Cerebellar cortex (tissue), 1 donor: ENCODE measurements at regions not wholly inside any gene's neighbourhood (a gene's known extent, or its start where the extent isn't known, plus 50 kb on each side); places are given as distances from the start of the nearest gene placed in this dataset.

Experiments
- DNase-seq: peaks from one replicate; pipeline ENCODE4 v3.0.0-alpha.2; 2015; ENCODE audit warnings: low spot score

DNA sequence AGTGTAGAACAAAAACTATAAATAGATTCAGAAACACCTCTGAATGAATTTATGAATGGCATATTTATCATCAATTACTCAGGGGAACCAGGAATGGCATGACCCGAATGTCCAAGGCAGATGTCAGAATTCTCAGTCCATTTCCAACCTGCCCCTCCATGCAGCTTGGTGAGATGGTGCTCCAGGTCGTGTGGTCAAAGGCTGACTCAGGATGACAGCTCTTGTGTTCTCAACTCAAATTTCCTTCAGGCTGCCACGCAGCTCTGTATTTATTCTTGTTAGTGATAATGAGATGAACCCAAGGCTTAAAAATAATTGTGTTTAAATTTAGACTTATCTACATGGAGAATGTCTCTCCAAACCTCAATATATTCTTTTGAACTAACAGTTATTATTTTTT, 146.9 kb downstream of the METTL4 start:
- no peak for DNase-seq

DNA sequence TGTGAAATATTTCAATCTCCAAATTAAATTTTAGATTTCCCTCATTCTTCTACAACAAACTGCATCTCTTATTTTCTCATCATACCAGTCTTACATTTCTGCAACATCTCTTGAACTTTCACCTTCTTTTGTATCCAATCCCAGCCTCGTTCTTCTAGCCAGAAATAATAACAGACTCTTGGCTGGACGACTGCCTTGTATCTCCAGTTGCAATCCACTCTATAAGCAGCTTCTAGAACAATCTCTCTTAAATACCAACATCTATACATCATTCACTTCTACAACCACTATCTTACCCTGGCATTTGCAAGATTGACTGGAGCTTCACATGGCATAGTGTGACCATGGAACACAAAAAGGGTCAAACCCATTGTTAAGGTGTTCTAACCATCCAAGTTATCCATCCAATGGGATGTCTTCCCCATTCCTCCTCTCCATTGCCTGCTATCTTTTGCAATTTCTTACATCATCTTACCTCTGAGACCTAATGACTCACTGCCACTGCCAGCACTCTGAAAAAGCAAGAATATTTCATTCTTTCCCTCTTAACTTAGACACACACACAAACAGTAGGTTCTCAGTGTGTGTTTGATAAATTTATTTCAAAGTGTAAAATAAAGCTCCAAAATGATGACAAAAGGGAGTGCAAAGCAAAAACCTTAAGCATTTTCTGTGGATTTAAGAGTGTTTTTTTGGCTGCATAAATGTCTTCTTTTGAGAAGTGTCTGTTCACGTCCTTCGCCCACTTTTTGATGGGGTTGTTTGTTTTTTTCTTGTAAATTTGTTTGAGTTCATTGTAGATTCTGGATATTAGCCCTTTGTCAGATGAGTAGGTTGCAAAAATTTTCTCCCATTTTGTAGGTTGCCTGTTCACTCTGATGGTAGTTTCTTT, 145.6 kb downstream of the METTL4 start:
- DNase-seq = no peak

DNA sequence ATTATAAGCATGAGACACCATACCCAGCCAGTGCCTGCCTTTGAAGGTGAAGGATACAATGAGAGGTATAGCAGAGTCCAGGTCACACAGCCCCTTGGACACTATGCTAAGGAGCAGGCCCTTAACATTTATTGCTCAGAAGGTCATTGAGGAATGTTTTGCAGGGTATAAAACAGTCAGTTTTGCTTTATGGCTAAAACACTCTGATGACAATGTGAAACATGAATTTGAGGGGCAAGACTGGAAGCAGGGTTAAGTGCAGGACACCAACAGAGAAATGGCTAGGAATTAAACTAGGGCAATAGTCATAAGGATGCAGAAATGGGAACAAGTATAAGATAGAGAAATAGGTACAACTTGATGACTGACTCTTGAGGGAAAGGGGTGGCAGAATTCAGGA, 141.1 kb downstream of the METTL4 start:
- no peak for DNase-seq

DNA sequence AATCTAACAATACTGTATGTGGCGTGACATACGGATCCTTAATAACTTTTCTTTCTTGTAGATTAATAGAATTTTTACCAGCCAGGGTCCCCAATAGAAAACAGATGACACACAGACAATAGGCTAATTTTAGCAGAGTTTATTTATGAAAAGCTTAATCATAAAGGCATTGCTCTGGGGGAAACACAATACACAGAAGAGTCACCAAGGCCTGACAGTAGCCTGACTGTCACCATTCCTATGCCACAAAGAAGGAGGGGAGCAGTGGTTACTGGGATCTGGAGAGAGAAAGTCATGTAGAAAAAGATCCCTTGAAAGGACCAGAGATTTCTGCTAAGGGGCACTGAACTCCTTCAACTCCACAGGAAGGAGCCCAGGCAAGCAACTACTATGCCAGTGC, 139.5 kb downstream of the METTL4 start:
- DNase-seq = no peak

DNA sequence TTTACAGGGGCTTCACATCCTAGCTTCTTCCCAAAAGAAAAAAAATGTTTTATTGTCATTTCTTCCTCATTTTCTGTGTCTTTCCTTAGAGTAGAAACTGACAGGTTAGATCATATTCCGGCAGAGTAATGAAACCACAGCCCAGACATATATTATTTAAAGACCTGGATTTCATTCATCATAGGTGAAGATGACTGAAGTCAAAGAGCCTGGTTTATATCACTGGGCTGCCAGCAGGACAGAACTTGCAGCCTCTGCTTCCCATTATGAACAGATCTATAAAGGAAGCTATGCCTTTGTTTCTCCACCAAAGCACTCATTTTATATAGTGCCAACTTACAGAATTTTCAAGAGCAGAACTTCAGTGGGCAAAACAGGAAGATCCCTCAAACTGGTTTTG, 137.9 kb downstream of the METTL4 start:
- DNase-seq = no peak

DNA sequence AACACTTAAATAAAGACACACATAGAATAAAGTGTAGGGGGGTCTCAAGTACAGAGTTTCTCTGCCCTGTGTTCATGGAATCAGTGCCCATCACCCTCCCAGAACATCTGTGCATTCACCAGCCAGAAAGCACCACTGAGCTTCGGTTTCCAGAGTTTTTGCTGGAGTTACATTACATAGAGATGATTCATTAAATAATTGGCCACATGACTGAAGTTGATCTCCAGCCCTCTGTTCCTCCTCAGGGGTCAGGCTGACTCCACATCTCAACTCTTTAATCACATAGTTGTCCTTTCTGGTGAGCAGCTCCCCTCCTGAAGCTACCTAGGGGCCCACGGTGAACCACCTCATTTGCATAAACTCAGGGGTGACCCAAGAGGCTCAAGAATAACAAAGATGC, 129.8 kb downstream of the METTL4 start:
- no peak for DNase-seq

DNA sequence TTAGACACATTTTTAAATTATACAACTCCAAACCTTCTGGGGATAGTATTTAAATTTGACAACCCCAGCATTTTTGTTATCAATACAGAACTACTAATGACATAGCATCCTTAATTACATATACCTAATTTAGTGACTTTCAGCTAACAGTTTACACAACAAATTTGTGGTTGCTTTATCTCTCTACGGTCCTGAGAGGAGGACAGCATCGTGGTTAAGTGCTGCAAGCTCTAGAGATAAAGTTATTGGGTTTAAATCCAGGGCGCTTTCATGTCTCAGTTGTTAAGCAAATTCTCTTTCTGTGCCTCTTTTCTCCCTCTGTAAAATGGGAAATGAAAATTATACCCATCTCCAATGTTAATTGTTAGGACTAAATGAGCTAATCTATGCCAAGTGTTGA, 129.3 kb downstream of the METTL4 start:
- DNase-seq = no peak

DNA sequence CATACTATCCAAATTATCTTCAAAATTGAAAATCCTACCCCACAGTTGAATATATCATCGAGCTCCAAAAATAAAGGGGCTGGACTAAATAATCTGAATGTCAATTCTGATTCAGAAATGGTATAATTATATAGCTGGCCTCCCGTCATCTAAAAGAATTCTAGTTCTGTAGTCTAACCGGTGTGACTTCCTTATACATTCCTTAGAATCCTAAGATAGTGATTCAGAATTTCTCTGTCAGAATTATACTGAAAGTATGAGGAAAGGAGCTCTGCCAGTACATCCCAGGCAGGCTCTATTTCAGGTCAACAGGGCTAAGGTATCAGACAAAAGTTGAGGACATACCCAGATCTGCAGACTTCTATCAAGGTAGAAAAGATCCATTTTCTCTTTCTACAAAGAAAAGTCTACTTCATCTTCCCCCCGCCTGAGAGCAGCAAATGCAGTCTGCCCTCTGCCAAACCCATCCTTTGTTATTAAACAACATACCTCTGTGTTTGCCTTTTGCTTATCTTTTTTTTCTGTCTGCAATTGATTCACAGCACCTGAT, 128.5 kb downstream of the METTL4 start:
- no peak for DNase-seq

DNA sequence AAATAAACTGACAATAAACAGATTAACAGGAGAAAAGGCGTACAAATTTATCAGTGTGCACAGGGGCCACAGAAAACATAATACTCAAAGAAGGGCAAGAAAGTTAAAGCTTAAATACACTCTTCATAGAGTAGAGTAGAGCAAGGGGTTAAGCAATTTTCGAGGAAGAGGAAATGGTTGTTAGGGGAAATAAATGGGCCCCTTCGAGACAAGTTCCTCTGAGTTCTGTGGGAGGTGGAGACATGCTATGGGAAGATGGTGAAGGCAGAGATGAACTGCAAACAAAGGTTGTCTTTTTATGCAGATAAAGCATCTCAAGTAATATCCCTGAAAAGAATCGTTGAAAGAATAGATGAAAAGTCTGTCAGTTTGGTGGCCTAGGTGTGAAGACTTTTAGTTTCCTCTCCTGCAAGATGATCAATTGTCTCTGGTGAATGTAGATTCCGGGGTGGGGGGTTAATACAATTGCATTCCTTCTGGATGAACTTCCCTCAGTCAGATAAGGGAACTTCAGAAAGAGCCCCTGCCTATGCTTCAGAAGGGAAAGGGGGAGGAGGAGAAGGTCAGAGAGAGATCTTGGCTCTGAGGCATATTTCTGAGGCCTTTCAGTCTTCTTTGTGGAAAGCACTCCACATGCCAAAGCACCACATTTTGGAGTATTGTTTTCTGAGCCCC, 127.0 kb downstream of the METTL4 start:
- no peak for DNase-seq

DNA sequence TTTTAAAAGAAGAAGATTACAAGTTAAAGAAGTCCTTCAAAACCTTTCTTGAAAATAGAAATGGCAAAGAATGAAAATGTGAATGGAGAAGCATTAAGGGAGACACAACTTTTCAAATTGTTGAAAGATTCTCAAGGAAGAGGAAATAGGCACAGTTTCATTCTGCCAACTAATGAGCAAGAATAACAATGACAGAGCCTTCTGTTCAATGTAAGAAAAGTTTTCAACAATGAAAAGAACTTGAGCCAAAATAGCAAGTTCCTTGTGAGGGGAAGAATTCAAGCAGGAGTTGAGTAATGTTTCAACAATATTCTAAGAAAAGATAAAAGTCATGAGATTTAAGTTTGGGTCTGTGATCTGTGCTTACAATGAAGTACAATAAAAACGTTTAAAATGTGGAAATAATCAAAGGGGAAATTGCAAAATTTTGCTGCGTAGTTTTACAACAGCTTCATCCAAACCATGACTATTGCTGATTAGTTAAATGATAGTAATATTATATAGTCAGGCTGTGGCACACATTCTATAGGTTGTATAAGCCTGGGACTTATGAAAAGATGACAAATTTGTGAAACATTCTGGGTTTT, 122.6 kb downstream of the METTL4 start:
- no peak for DNase-seq

DNA sequence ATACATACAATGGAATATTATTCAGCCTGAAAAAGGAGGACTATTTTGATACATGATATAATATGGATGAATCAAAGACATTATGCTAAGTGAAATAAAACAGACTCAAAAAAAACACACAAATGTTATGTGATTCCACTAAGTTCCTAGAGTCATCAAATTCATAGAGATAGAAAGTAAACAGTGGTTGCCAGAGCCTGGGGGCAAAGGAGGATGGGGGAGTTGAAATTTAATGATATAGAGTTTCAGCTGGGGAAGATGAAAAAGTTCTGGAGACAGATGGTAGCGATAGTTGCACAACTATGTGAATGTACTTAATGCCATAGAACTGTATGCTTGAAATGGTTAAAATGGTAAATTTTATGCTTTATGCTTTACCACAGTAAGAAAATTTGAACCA, 119.7 kb downstream of the METTL4 start:
- no peak for DNase-seq

DNA sequence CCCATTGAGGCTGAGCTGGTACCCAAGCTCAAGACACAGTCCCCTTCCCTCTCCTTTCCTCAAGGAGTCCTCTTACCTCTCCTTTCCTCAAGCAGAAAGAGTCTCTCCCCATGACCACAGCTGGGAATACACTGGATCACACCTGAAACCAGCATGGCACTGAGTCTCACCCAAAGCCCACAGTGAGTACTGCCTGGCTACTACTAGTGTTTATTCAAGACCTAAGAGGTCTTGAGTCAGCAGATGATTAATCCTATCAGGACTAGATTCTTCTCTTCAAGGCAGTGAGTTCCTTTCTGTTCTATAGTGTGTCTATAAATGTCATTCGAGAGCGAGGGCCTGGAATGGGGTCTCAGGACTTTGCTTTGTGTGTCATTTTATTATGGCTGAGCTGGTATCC, 111.4 kb downstream of the METTL4 start:
- DNase-seq = no peak

DNA sequence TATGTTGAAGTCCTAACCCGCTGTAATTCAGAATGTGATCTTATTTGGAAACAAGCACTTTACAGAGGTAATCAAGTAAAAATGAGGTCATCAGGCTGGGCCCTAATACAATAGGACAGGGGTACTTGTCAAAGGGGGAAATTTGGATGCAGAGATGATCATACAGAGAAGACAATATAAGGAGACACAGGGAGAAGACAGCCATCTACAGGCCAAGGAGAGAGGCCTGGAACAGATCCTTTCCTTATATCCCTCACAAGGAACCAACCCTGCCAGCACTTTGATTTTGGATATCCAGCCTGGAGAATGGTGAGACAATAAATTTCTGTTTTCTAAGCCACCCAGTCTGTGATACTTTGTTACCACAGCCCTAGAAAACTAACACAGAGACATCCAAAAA, 104.3 kb downstream of the METTL4 start:
- no peak for DNase-seq

DNA sequence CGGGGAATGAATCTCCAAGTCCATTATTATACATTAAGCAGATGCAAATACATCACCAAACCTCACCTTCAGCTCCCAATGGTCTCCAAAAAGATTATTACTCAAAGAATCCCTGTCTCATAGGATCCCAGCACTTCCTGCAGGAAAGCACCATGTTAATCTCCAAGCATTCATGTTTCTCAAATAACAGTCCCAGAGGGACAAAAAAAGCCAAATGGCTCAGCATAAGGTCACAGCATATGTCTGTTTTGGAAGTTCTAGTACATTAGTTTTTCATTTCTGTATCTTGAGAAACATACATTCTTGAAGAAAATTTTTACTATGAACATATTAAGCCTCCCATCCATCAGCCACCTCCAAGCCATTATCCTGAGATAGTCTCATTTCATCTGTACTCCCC, 103.3 kb downstream of the METTL4 start:
- no peak for DNase-seq

DNA sequence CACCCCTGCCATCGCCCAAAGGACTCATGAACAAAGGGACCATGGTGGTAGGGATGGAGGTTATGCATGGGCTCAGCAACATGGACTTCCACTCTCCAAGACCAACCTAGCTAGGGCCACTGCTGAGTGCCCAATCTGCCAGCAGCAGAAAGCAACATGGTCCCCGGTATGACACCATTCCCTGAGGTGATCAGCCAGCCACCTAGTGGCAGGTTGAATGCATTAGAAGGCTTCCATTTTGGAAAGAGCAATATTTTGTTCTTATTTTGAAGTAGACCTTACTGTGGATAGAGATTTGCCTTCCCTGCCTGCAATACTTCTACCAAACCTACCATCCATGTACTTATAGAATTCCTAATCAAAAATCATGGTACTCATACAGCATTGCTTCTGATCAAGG, 99.8 kb downstream of the METTL4 start:
- no peak for DNase-seq

DNA sequence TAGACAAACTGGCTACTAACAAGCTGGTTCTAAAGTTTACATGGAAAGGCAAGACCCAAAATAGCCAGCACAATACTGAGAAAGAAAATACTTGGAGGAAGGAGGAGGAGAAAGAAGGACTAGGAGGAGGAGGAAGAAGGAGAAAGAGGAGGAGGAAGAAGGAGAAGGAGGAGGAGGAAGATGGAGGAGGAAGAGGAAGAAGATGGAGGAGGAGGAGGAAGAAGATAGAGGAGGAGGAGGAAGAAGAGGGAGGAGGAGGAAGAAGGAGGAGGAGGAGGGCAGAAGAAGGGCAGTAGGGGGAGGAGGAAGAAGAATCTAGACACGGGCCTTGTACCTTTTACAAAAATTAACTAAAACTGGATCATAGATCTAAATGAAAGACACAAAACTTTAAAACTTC, 92.6 kb downstream of the METTL4 start:
- no peak for DNase-seq

DNA sequence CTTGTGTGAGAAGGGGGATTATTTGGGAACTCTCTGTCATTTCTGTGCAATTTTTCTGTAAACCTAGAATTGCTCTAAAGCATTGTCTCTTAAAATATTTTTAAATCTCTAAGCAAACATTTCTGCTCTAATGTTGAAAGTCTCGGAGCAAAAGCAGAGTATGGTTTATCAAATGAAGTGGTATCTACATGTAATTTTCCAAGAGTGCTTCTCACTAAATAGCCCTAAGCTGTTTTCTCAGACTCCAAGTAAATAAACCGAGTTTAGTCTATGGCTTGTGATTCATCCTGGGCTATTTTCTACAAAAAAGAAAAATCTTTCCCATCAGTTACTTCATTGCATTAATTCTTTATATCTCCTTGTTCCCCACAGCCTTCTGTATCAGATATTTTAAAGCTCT, 90.8 kb downstream of the METTL4 start:
- DNase-seq = no peak

DNA sequence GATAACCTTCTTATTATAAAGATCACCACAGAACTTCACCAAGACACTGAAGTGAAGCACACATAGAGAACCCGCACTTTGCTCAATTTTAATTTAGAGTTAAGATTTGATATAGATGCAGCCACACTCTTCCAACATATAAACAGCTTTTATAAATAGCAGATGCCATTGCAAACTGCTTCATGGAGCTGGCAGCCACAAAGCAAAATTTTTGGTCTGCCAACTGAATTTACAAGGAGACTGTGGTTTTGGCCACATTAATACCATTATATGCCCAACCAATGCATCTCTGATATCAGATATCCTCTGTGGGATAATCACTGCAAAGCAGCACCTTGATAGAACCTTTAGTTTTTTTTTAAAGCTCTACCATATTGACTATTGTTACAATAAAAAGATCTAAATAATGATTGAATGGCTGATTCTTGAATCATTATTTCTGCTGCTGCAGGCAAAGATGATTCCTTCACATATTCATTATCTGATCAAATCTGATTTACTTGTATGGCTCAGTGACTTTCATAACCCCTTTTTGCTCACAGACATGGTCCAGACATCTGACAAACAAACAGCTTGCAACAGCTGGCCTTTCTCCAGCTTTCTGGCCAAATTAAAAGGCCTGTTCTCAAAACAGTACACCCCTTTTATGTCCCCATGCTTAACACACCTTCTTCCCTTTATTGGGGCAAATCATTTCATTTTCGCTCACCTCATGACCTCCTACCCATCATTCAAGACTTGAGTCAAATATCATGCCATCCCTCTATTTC, 88.4 kb downstream of the METTL4 start:
- DNase-seq = no peak

DNA sequence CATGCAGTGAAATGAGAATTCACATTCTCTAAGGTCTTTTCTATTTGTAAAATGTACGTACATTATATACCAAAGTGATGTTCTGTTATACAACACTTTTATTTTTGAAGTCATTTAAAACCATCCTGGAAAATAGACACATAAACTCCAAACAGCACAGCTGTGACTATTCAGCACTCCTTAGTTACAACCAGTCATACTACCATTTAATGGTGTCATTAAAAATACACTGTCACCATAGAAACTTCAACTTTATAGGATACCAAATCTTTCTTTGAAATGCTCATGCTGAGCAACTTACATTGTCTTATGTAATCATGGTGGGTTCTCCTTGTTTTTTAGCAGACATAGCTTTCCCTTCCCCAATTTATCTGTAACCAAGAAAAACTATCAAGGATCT, 85.3 kb downstream of the METTL4 start:
- no peak for DNase-seq

DNA sequence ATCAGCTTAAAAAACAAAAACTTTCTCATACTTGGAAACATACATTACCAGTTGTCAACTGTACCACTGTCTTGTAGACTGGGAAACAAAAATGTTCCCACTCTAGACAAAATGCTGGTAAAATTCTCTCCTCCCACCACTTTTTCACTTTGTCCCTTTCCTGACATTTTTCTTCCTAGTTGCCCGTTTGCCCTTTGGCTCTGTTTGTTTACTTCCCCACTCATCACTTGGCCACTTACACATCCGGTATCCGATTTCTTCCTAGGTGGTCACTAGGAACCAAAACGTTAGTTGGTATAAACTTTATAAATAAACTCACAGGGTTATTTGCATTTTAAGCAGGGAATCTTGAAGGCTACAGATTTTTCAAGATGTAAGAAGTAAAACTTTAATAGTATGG, 84.9 kb downstream of the METTL4 start:
- DNase-seq = no peak
